Omental fat pad (tissue), 3 donors: ENCODE measurements at regions not wholly inside any gene's neighbourhood (a gene's known extent, or its start where the extent isn't known, plus 50 kb on each side); places are given as distances from the start of the nearest gene placed in this dataset.

ENCODE experiments used
- ATAC-seq: fragments of 150-250 bp; one replicate; pipeline ENCODE4 v1.9.1; 2016; ENCODE audit warnings: mild to moderate bottlenecking, moderate library complexity; ENCODE audit not compliant: low FRiP score
- DNase-seq: peaks from one replicate; pipeline ENCODE4 v3.0.0-alpha.2; 2019; ENCODE audit warnings: low spot score
- TF ChIP-seq, protein P1 (sequence below), 3 donors: fragments of 450-650 bp; IDR thresholded peaks; one replicate each; pipeline ENCODE4 v1.5.1; 2016 to 2017; ENCODE audit warnings: antibody characterized with exemption in 3 of 3, mild to moderate bottlenecking in 3 of 3, moderate library complexity in 2 of 3

GRCh38 chr5:74185599-74185998 is 454.9 kb downstream of the ENC1 start:
- TF ChIP-seq, protein P1, sequence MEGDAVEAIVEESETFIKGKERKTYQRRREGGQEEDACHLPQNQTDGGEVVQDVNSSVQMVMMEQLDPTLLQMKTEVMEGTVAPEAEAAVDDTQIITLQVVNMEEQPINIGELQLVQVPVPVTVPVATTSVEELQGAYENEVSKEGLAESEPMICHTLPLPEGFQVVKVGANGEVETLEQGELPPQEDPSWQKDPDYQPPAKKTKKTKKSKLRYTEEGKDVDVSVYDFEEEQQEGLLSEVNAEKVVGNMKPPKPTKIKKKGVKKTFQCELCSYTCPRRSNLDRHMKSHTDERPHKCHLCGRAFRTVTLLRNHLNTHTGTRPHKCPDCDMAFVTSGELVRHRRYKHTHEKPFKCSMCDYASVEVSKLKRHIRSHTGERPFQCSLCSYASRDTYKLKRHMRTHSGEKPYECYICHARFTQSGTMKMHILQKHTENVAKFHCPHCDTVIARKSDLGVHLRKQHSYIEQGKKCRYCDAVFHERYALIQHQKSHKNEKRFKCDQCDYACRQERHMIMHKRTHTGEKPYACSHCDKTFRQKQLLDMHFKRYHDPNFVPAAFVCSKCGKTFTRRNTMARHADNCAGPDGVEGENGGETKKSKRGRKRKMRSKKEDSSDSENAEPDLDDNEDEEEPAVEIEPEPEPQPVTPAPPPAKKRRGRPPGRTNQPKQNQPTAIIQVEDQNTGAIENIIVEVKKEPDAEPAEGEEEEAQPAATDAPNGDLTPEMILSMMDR (IDR thresholded peaks at IDR 0.05) = no peak
- ATAC-seq = no peak
- DNase-seq = no peak

DNA sequence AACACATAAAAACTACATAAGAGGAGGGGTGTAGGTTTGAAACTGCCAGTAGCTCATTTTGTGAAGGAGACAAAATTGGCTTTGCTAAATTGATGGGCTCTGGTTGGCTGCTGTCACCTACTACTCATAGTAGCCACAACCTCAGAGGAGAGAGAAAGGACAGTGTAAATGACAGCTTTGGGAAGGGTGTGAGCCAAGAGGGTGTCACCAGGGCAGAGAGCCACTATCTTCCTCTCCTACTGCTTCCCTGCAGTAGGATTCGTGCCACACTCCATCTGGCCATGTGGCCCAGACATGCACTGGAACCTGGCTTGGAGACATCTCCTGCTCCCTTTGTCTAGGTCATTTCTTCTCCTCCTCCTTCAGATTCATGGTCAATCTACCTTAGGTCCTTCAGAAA is 455.9 kb downstream of the ENC1 start:
- DNase-seq = no peak
- ATAC-seq = no peak
- TF ChIP-seq, protein P1 (IDR thresholded peaks at IDR 0.05) = no peak

- DNase-seq = no peak
- TF ChIP-seq, protein P1 (IDR thresholded peaks at IDR 0.05) = no peak
- peak; percentile 63 for ATAC-seq
Observed at GRCh38 chr5:74183041-74183440, 457.5 kb downstream of the ENC1 start.

- ATAC-seq = no peak
- TF ChIP-seq, protein P1 (IDR thresholded peaks at IDR 0.05) = no peak
- no peak for DNase-seq
Observed at GRCh38 chr5:74182603-74183002, 457.9 kb downstream of the ENC1 start.

DNA sequence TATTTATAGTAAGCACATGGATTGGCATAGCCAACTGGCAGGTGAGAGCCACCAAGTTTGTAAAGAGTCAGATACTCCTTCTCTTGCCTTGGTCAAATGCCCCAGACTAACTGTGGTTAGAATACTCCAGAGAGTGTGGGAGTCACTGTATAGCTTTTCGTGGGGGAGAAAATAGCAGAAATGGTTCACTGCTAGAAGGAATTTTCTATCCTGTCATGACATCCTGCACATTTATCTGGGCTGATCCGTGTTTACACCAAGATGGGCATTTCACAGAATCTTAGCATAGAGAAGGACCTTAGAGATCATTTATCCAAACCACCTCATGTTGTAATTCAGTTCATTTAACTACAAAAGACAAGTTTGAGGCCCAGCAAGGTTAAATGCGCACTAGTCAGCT is 460.8 kb downstream of the ENC1 start:
- TF ChIP-seq, protein P1 (IDR thresholded peaks at IDR 0.05) = no peak
- DNase-seq = no peak
- ATAC-seq = no peak

- ATAC-seq (peak; percentile 89), DNase-seq (no peak)
- TF ChIP-seq, protein P1 (IDR thresholded peaks at IDR 0.05) = no peak
Observed at GRCh38 chr5:74179179-74179578, 461.3 kb downstream of the ENC1 start.

DNA sequence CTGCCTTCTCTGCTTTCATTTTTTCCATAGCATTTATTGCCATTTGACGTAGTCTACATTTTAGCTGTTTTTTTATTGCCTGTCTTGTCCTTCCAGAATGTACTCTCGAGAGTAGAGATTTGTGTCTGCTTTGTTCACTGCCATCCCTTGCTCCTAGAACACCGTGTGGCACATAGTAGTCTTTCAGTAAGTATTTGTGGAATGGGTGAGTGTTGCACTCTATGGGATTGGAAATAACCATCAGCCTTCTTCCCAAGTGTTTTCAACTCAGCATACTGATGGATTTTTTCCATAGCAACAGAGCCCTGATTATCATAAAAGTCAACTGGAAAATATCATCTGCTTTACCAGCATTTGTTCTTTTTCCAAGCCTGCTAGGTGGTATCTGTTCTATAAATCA is 462.6 kb downstream of the ENC1 start:
- TF ChIP-seq, protein P1 (IDR thresholded peaks at IDR 0.05) = no peak
- ATAC-seq (no peak), DNase-seq (no peak)
